GM21526 (cell line): ENCODE measurements at regions not wholly inside any gene's neighbourhood (a gene's known extent, or its start where the extent isn't known, plus 50 kb on each side); places are given as distances from the start of the nearest gene placed in this dataset.

ENCODE experiments used
- ATAC-seq: cut with Tn5 transposase; IDR thresholded peaks from one replicate; pipeline ENCODE4 v1.9.1; 2021; ENCODE audit warnings: moderate library complexity; ENCODE audit not compliant: unreplicated experiment, low FRiP score

GRCh38 chr4:187929024-187929423 lies 66.5 kb upstream of the ZFP42 start:
- ATAC-seq = no peak

GRCh38 chr4:187934766-187935165 lies 60.8 kb upstream of the ZFP42 start:
- ATAC-seq = no peak

DNA sequence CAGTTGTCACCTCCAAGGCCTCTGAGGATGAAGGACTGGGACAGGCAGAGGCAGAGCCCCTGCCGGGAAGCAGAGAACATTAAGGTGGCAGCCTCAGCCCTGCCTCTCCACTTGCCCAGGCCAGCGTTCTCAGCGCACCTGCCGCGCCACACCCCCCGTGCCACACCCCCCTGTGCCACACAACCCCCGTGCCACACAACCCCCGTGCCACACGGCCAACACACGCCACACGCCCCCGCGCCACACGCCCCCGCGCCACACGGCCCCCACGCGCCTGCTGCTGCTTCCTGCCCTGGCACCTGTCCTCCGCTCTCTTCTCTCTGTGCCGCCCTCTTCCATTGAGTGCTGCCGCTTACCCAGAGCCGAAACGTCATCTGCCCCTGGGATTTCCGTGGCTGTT lies 58.0 kb upstream of the ZFP42 start:
- no peak for ATAC-seq

DNA sequence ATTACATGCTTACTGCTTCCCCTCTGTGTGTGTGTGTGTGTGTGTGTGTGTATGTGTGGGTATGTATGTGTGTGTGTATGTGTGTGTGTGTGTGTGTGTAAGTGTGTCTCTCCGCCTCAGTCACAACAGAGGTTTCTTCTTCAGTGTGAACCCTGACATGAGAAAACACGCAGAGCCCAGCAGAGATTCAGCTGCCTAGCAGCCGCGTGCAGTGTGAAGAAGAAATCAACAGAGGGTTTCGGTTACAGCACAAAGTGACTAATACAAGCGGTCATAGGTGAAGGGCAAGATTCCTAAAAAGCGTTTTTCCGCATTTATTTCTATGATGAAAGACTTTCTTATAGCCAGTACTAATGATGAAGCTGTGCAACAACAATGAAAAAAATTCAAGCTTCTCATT lies 55.3 kb upstream of the ZFP42 start:
- no peak for ATAC-seq

DNA sequence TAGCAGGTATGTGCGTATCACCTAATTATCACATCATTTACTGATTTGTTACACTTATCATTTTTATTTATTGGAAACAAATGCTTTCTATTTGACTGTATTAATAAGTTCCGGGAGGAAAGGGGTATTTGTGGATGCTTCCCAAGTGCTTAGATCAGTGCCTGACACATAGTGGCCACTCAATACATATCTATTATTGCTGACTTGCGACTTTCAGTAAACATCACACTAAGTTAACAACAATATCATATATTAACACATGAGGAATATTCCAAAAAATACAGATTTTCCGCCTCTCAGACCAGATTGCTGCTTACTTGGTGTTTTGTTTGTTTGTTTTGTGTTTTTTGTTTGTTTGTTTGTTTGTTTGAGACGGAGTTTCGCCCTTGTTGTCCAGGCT lies 52.6 kb upstream of the ZFP42 start:
- no peak for ATAC-seq

GRCh38 chr4:187944179-187944578 lies 51.4 kb upstream of the ZFP42 start:
- no peak for ATAC-seq
